Loucy (cell line): ENCODE measurements at regions not wholly inside any gene's neighbourhood (a gene's known extent, or its start where the extent isn't known, plus 50 kb on each side); places are given as distances from the start of the nearest gene placed in this dataset.

Source experiments
- H2AFZ ChIP-seq: fragments of 200-600 bp; sonication (generic); 2 replicates; pipeline ENCODE4 v1.6.0; 2016; ENCODE audit warnings: antibody characterized with exemption, mild to moderate bottlenecking, low read length, moderate library complexity
- H3F3A ChIP-seq: fragments of 200-600 bp; 2 replicates; pipeline ENCODE4 v1.6.0; 2016; ENCODE audit warnings: antibody characterized with exemption, low read depth, mild to moderate bottlenecking
- H3K27me3 ChIP-seq: fragments of 200-600 bp; sonication (generic); 2 replicates; pipeline ENCODE4 v1.6.1; 2014; ENCODE audit warnings: low read length, mild to moderate bottlenecking; ENCODE audit not compliant: insufficient read depth, poor library complexity, severe bottlenecking
- H3K36me3 ChIP-seq: fragments of 200-600 bp; sonication (generic); 2 replicates; pipeline ENCODE4 v1.6.1; 2016; ENCODE audit warnings: low read length; ENCODE audit not compliant: insufficient read depth
- H3K4me1 ChIP-seq: fragments of 200-600 bp; sonication (generic); 2 replicates; pipeline ENCODE4 v1.5.1; 2014; ENCODE audit warnings: low read length, mild to moderate bottlenecking; ENCODE audit not compliant: insufficient read depth, poor library complexity, severe bottlenecking
- H3K4me2 ChIP-seq: fragments of 200-600 bp; sonication (generic); 2 replicates; pipeline ENCODE4 v1.6.0; 2014; ENCODE audit warnings: antibody characterized with exemption, low read length, low read depth, mild to moderate bottlenecking; ENCODE audit not compliant: poor library complexity, severe bottlenecking
- H3K4me3 ChIP-seq: fragments of 200-600 bp; sonication (generic); 2 replicates; pipeline ENCODE4 v1.5.1; 2014; ENCODE audit warnings: low read length, mild to moderate bottlenecking, mixed read lengths; ENCODE audit not compliant: poor library complexity, severe bottlenecking
- H3K79me2 ChIP-seq: fragments of 200-600 bp; sonication (generic); 2 replicates; pipeline ENCODE4 v1.6.1; 2014; ENCODE audit warnings: low read length; ENCODE audit not compliant: insufficient read depth
- H3K9ac ChIP-seq: fragments of 200-600 bp; sonication (generic); 2 replicates; pipeline ENCODE4 v1.6.0; 2014; ENCODE audit warnings: mild to moderate bottlenecking, low read depth, low read length, moderate library complexity; ENCODE audit not compliant: poor library complexity, severe bottlenecking
- H3K9me2 ChIP-seq: fragments of 200-600 bp; sonication (generic); replicated peaks from 2 replicates; pipeline ENCODE4 v1.6.1; 2016; ENCODE audit warnings: low read depth, low read length, mixed read lengths
- H3K9me3 ChIP-seq: fragments of 200-600 bp; sonication (generic); 2 replicates; pipeline ENCODE4 v1.6.1; 2014; ENCODE audit warnings: mild to moderate bottlenecking, antibody characterized with exemption, low read length, low read depth; ENCODE audit not compliant: insufficient read depth
- H4K20me1 ChIP-seq: fragments of 200-600 bp; sonication (generic); 2 replicates; pipeline ENCODE4 v1.6.0; 2014; ENCODE audit warnings: antibody characterized with exemption, low read length, mild to moderate bottlenecking; ENCODE audit not compliant: insufficient read depth, poor library complexity, severe bottlenecking
- CTCF ChIP-seq: fragments of 200-600 bp; sonication (generic); conservative IDR thresholded peaks from 2 replicates; pipeline ENCODE4 v1.5.1; 2014; ENCODE audit warnings: mild to moderate bottlenecking, antibody characterized with exemption, low read length
- EZH2phosphoT487 ChIP-seq: fragments of 200-600 bp; IDR thresholded peaks from 2 replicates; pipeline ENCODE4 v1.6.1; 2018; ENCODE audit warnings: antibody characterized with exemption, mild to moderate bottlenecking, moderate library complexity, borderline replicate concordance

GRCh38 chr1:88540255-88540654, 143.8 kb upstream of the PKN2 start:
- H3K9ac ChIP-seq = no peak overlapping the region
- H2AFZ ChIP-seq = no peak overlapping the region
- no peaks in the 10 kb centered on the region for H3F3A ChIP-seq
- H3K9me3 ChIP-seq = no peaks in the 10 kb centered on the region
- no peaks in the 10 kb centered on the region for H3K4me1 ChIP-seq
- no peaks in the 10 kb centered on the region for H3K36me3 ChIP-seq
- no peaks in the 10 kb centered on the region for H3K9me2 ChIP-seq
- no peaks in the 10 kb centered on the region for H4K20me1 ChIP-seq
- TF ChIP-seq CTCF (no peak), EZH2phosphoT487 (no peak)
- H3K27me3 ChIP-seq = no peaks in the 10 kb centered on the region
- no peak overlapping the region for H3K4me3 ChIP-seq
- no peak overlapping the region for H3K4me2 ChIP-seq
- no peaks in the 10 kb centered on the region for H3K79me2 ChIP-seq

- H3K27me3 ChIP-seq = no peaks in the 10 kb centered on the region
- H3K9me3 ChIP-seq = no peaks in the 10 kb centered on the region
- no peak overlapping the region for H3K4me3 ChIP-seq
- H3K79me2 ChIP-seq = no peaks in the 10 kb centered on the region
- no peaks in the 10 kb centered on the region for H3F3A ChIP-seq
- H3K9ac ChIP-seq = no peak overlapping the region
- no peaks in the 10 kb centered on the region for H3K36me3 ChIP-seq
- H3K4me2 ChIP-seq = no peak overlapping the region
- TF ChIP-seq CTCF = no peak
- TF ChIP-seq EZH2phosphoT487 = no peak
- no peaks in the 10 kb centered on the region for H4K20me1 ChIP-seq
- no peaks in the 10 kb centered on the region for H3K4me1 ChIP-seq
- H3K9me2 ChIP-seq = no peaks in the 10 kb centered on the region
- no peak overlapping the region for H2AFZ ChIP-seq
These were observed 142.5 kb upstream of the PKN2 start for GRCh38 chr1:88541596-88541995.

- Histone ChIP-seq H3K9me3 (no peaks in the 10 kb centered on the region), H3K27me3 (no peaks in the 10 kb centered on the region), H3K4me3 (no peak overlapping the region), H3K79me2 (no peaks in the 10 kb centered on the region), H3K9me2 (no peaks in the 10 kb centered on the region), H3K36me3 (no peaks in the 10 kb centered on the region), H3K4me1 (no peaks in the 10 kb centered on the region), H3K9ac (no peak overlapping the region), H3K4me2 (no peak overlapping the region), H2AFZ (no peak overlapping the region), H3F3A (no peaks in the 10 kb centered on the region), H4K20me1 (no peaks in the 10 kb centered on the region)
- no peak for TF ChIP-seq CTCF
- no peak for TF ChIP-seq EZH2phosphoT487
These were observed 139.9 kb upstream of the PKN2 start for GRCh38 chr1:88544195-88544594.
